HCT116 (cell line): ENCODE measurements at regions not wholly inside any gene's neighbourhood (a gene's known extent, or its start where the extent isn't known, plus 50 kb on each side); places are given as distances from the start of the nearest gene placed in this dataset.

ENCODE experiments used
- ATAC-seq: fragments of 200-7000 bp; cut with Tn5 transposase; 2 replicates; pipeline ENCODE4 v1.9.1; 2020; ENCODE audit warnings: mild to moderate bottlenecking, moderate library complexity
- BruUV-seq: library from RNA; stranded (reverse); fragments of 400-500 nt; replicated peaks from 2 replicates; lab custom pipeline; 2021; lab: Mats Ljungman, UMichigan
- CTCF ChIA-PET: fragments of 300-600 bp; sonication (Branson Sonifier 250); formaldehyde crosslinking; loops from one replicate; lab custom pipeline; 2021; ENCODE audit warnings: antibody characterized with exemption; lab: Charles Lee
- POLR2A ChIA-PET: fragments of 300-600, 350-600 bp; sonication (Branson Sonifier 250); formaldehyde crosslinking; loops from one replicate; lab custom pipeline; 2021; ENCODE audit warnings: antibody characterized with exemption; lab: Charles Lee
- RAD21 ChIA-PET, 2 experiments: fragments of 300-600 bp; sonication (Branson Sonifier 250); formaldehyde crosslinking; loops; one replicate each; lab custom pipeline; 2023; ENCODE audit warnings: low total read pairs in 2 of 2; ENCODE audit not compliant: uncharacterized antibody in 2 of 2, unreplicated experiment in 2 of 2, low non-redundant PET in 1 of 2; lab: Charles Lee
- DNase-seq: peaks from one replicate; pipeline ENCODE4 v3.0.0-alpha.2; 2010; ENCODE audit warnings: low read depth, low spot score
- H2AFZ ChIP-seq: fragments of 200-600 bp; shearing (Covaris generic), sonication (generic); 2 replicates; pipeline ENCODE4 v1.6.1; 2017; ENCODE audit warnings: low read depth, mixed run types, mixed read lengths, antibody characterized with exemption, low read length; ENCODE audit not compliant: poor library complexity, severe bottlenecking
- H3K27ac ChIP-seq: 2 replicates; pipeline ENCODE4 v1.5.1; 2012; ENCODE audit warnings: low read depth, low read length
- H3K27me3 ChIP-seq: fragments of 200-600 bp; sonication (generic); 2 replicates; pipeline ENCODE4 v1.6.1; 2016; ENCODE audit warnings: mixed run types, low read length, mixed read lengths; ENCODE audit not compliant: insufficient read depth
- H3K36me3 ChIP-seq, 2 experiments: fragments of 200-500 bp in 1 of 2; fragments of 200-600 bp in 1 of 2; sonication (Bioruptor generic) in 1 of 2; sonication (generic) in 1 of 2; 2 replicates each; pipeline versions ENCODE4 v1.5.1 to v1.6.1; 2014 to 2016; ENCODE audit warnings: low read length in 2 of 2, inconsistent platforms in 1 of 2, mixed read lengths in 1 of 2, mixed run types in 1 of 2; ENCODE audit not compliant: insufficient read depth in 2 of 2, control insufficient read depth in 1 of 2
- H3K4me1 ChIP-seq, 2 experiments: fragments of 200-600 bp in 1 of 2; sonication (generic) in 1 of 2; 2 replicates each; pipeline versions ENCODE4 v1.5.1 to v1.6.1; 2012 to 2017; ENCODE audit warnings: low read length in 2 of 2, inconsistent platforms in 1 of 2, mild to moderate bottlenecking in 1 of 2, mixed read lengths in 1 of 2, mixed run types in 1 of 2, moderate library complexity in 1 of 2; ENCODE audit not compliant: insufficient read depth in 2 of 2, control insufficient read depth in 1 of 2
- H3K4me2 ChIP-seq: fragments of 200-600 bp; sonication (generic); 2 replicates; pipeline ENCODE4 v1.6.1; 2017; ENCODE audit warnings: mixed run types, low read length, mixed read lengths
- H3K4me3 ChIP-seq, 2 experiments: fragments of 200-600 bp in 1 of 2; sonication (generic) in 1 of 2; replicated peaks in 1 of 2; 2 replicates each; pipeline ENCODE4 v1.5.1; 2011 to 2016; ENCODE audit warnings: low read length in 2 of 2, control low read depth in 1 of 2, low read depth in 1 of 2, mild to moderate bottlenecking in 1 of 2, mixed read lengths in 1 of 2, mixed run types in 1 of 2
- H3K79me2 ChIP-seq: fragments of 200-600 bp; sonication (generic); 2 replicates; pipeline ENCODE4 v1.6.1; 2017; ENCODE audit warnings: mild to moderate bottlenecking, mixed run types, low read length, moderate library complexity, mixed read lengths; ENCODE audit not compliant: insufficient read depth
- H3K9ac ChIP-seq: fragments of 200-600 bp; sonication (generic); 2 replicates; pipeline ENCODE4 v1.6.1; 2016; ENCODE audit warnings: low read length, mixed read lengths
- H3K9me2 ChIP-seq: fragments of 200-600 bp; sonication (generic), shearing (Covaris generic); 2 replicates; pipeline ENCODE4 v1.6.1; 2017; ENCODE audit warnings: mixed run types, mild to moderate bottlenecking, moderate library complexity; ENCODE audit not compliant: insufficient read depth
- H3K9me3 ChIP-seq, 2 experiments: fragments of 200-500 bp in 1 of 2; fragments of 200-600 bp in 1 of 2; sonication (Bioruptor generic) in 1 of 2; sonication (generic) in 1 of 2; 2 replicates each; pipeline ENCODE4 v1.6.1; 2014 to 2017; ENCODE audit warnings: low read length in 2 of 2, mixed read lengths in 2 of 2, inconsistent platforms in 1 of 2, low read depth in 1 of 2, mild to moderate bottlenecking in 1 of 2, mixed run types in 1 of 2, moderate library complexity in 1 of 2; ENCODE audit not compliant: control insufficient read depth in 1 of 2, insufficient read depth in 1 of 2
- H4K20me1 ChIP-seq: fragments of 200-600 bp; sonication (generic), shearing (Covaris generic); 2 replicates; pipeline ENCODE4 v1.6.1; 2017; ENCODE audit warnings: mixed run types, mild to moderate bottlenecking, moderate library complexity; ENCODE audit not compliant: insufficient read depth
- ATF3 ChIP-seq: IDR thresholded peaks from 2 replicates; pipeline ENCODE4 v1.6.1; 2012
- CEBPB ChIP-seq: IDR thresholded peaks from 2 replicates; pipeline ENCODE4 v1.6.1; 2012; ENCODE audit warnings: low read depth
- EGR1 ChIP-seq: IDR thresholded peaks from 2 replicates; pipeline ENCODE4 v1.6.1; 2012; ENCODE audit warnings: low read depth
- ELF1 ChIP-seq: IDR thresholded peaks from 2 replicates; pipeline ENCODE4 v1.6.1; 2012; ENCODE audit warnings: low read depth, borderline replicate concordance
- EZH2 ChIP-seq: fragments of 200-600 bp; sonication (generic); IDR thresholded peaks from 2 replicates; pipeline ENCODE4 v1.6.1; 2017; ENCODE audit warnings: antibody characterized with exemption, mixed run types
- FOSL1 ChIP-seq: IDR thresholded peaks from 2 replicates; pipeline ENCODE4 v1.6.1; 2012; ENCODE audit warnings: low read depth
- JUND ChIP-seq: IDR thresholded peaks from 2 replicates; pipeline ENCODE4 v1.6.1; 2012
- POLR2AphosphoS5 ChIP-seq: IDR thresholded peaks from 2 replicates; pipeline ENCODE4 v1.6.1; 2011; ENCODE audit warnings: mild to moderate bottlenecking, low read depth, low read length, moderate library complexity
- RAD21 ChIP-seq: IDR thresholded peaks from 2 replicates; pipeline ENCODE4 v1.6.1; 2012; ENCODE audit warnings: low read depth, mild to moderate bottlenecking
- REST ChIP-seq: IDR thresholded peaks from 2 replicates; pipeline ENCODE4 v1.6.1; 2012; ENCODE audit warnings: low read depth
- SIN3A ChIP-seq: IDR thresholded peaks from 2 replicates; pipeline ENCODE4 v1.6.1; 2012; ENCODE audit warnings: low read depth
- SP1 ChIP-seq: IDR thresholded peaks from 2 replicates; pipeline ENCODE4 v1.6.1; 2012; ENCODE audit warnings: low read depth
- TCF7L2 ChIP-seq: IDR thresholded peaks from 2 replicates; pipeline ENCODE4 v1.7.0; 2011; ENCODE audit warnings: borderline replicate concordance, inconsistent platforms; ENCODE audit not compliant: insufficient read depth, insufficient read length; ENCODE audit errors: extremely low read depth
- YY1 ChIP-seq: IDR thresholded peaks from 2 replicates; pipeline ENCODE4 v1.6.1; 2011; ENCODE audit warnings: low read length, low read depth, moderate library complexity, mild to moderate bottlenecking; ENCODE audit not compliant: insufficient replicate concordance; ENCODE audit errors: extremely low read depth
- ZFX ChIP-seq: fragments of 450-650 bp; IDR thresholded peaks from 2 replicates; pipeline ENCODE4 v1.6.1; 2017
- intact Hi-C: fragments of 100-400 bp; cut with micrococcal nuclease; formaldehyde crosslinking; loops from 2 replicates; pipeline ENCODE4 v1.10.0; 2022
- TF ChIP-seq, protein P1 (sequence below): IDR thresholded peaks from 2 replicates; pipeline ENCODE4 v1.6.1; 2012

DNA sequence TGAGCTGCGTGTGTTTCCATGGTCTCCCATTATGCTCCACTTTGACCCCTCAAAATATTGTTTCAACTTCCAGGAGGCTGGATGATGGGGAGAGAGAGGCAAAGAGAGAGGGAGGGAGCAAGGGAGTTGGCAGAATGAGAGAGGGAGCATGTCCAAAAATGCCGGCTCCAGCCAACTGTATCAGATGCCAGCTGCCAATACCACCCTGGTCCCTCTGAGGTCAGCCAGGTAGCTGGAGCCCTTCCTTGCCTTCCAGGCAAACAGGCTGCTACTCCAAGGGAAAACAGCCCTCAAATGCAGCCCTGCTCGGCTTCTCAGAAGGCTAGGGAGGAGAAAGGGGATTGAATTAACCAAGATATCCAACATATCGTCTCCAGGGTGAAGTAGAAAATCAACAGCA lies 440.0 kb downstream of the TSHZ3 start:
- ChIA-PET CTCF (no interaction called here), POLR2A (no interaction called here), RAD21 (no interaction called here)
- DNase-seq (no peak), ATAC-seq (no peak)
- BruUV-seq, result no TSS peak
- Histone ChIP-seq H3K9me3 (peaks cover 0 to 44% of the 10 kb centered on the region in 2 experiments; a peak in 2 of 4 replicates), H3K79me2 (no peaks in the 10 kb centered on the region), H3K36me3 (no peaks in the 10 kb centered on the region), H3K4me3 (no peak overlapping the region), H4K20me1 (no peaks in the 10 kb centered on the region), H3K9ac (no peak overlapping the region), H3K4me2 (no peak overlapping the region), H3K27me3 (no peaks in the 10 kb centered on the region), H3K9me2 (no peaks in the 10 kb centered on the region), H2AFZ (no peak overlapping the region), H3K27ac (no peak overlapping the region), H3K4me1 (no peaks in the 10 kb centered on the region)
- intact Hi-C loops, result no loop called here
- TF ChIP-seq SIN3A (no peak), TCF7L2 (no peak), EZH2 (no peak), CEBPB (no peak), SP1 (no peak), YY1 (no peak), RAD21 (no peak), ATF3 (no peak), ZFX (no peak), REST (no peak), EGR1 (no peak), ELF1 (no peak), FOSL1 (no peak), POLR2AphosphoS5 (no peak), JUND (no peak)
- TF ChIP-seq, protein P1, sequence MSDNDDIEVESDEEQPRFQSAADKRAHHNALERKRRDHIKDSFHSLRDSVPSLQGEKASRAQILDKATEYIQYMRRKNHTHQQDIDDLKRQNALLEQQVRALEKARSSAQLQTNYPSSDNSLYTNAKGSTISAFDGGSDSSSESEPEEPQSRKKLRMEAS, result no peak
